AML-193 (cell line): ENCODE measurements at regions not wholly inside any gene's neighbourhood (a gene's known extent, or its start where the extent isn't known, plus 50 kb on each side); places are given as distances from the start of the nearest gene placed in this dataset.

Experiments used
- DNase-seq, 2 experiments: peaks; one replicate each; lab custom pipeline; 2025; lab: John Stamatoyannopoulos, UW

DNA sequence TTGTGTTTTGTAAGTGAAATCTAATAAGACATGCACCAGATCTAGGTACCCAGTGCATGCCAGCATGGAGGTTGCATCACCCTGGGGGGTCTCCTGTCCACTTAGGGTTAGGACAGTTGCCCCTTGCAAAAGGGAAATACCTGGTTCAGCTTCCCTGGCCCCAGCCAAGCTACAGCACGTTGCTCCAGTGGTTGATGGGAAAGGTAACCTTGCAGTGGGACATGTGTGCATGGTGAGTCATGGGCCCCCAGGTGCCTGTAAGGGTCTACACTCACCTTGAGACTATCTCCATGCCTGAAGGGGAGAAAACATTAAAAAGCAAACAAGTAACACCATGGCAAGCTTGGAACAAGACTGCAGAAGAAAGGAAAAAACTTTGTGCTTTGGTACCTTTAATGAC is 143.9 kb downstream of the LSM5 start:
- no peak for DNase-seq

DNA sequence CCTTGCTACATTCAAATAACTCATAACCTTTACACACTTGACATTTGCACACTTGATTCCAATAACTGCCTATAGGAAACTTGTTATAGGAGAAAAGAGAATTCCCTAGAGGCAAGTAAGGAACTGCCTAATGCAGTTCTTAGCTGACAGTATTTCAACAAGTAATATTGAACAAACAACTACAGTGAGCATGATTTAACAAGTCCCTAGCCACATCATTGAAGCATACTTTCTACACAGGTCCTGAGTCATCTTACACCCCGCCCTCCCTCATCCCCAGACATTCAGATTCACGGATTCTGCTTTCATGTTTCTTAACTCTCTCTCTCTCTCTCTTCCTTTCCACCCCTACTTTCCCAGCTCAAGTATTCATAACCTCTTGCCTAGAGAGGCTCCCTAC is 153.5 kb downstream of the LSM5 start:
- DNase-seq, result no peak

DNA sequence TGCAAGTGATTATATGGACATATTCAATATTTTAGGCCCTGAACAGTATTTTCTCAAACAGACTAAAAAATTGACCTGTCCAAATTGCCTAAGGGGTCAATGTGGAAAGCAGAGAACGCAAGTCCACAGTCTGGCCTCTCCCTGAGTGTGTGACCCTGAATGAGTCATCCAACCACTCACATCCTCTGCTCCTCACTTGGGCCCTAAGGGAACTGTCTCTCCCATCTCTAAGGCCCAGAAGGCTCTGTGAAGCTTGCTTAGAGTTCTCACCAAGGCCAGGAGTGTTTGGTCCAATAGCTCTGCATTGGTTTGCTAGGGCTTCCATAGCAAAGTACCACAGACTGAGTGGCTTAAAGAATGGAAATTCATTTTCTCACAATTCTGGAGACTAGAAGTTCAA is 155.1 kb downstream of the LSM5 start:
- no peak for DNase-seq

DNA sequence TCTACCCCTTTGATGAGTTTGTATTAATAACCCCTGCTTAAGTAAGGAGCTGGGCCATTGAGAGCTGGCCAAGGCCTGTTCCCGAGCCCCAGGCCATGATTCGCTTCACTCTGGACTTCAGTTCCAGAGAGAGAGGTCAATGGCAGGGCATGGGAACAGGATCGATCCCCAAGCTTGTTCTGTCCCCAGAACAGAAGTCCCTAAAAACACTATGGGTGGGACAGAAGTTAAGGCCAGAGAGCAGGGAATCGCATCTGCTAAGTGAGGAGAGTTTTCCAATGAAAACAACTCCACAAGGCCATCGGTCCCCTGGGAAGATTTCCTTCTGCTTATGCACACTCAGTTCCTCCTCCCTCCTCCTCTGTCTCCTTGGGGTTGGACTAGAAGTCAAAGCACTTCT is 159.6 kb downstream of the LSM5 start:
- DNase-seq, result no peak

DNA sequence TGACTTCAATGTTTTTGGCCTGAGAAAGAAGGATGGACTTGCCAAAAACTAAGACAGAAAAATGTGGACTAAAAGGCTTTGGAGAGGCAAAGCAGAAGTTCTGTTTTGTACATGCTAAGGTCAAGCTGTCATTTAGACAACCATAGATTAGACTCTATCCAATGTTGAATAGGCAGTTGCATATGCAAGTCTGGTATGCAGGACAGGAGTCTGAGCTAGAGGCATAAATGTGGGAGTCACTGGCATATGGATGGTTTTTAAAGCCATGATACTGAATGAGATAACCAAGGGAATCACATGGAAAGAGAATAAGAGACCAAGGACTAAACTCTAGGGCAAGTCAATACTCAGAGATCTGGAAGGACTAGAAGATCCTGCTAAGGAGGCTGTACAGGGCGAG is 164.1 kb downstream of the LSM5 start:
- DNase-seq, result no peak

DNA sequence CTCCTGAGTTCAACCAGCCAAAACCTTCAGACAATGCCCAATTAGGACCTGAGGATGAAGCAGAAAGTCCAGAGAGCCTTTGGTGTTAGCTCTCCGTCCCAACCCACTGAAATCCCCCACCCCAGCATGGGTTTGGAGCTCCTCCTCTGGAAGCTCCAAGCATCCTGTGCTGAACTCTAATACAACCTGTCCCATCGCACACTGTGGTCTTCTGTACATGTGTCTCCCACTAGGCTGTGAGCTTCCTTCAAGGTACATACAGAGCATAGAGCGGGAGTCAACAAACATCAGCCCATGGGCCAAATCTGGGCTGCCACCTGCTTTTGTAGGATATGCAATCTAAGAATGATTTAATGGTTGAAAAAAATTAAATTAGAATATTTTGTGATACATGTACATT is 166.5 kb downstream of the LSM5 start:
- no peak for DNase-seq

DNA sequence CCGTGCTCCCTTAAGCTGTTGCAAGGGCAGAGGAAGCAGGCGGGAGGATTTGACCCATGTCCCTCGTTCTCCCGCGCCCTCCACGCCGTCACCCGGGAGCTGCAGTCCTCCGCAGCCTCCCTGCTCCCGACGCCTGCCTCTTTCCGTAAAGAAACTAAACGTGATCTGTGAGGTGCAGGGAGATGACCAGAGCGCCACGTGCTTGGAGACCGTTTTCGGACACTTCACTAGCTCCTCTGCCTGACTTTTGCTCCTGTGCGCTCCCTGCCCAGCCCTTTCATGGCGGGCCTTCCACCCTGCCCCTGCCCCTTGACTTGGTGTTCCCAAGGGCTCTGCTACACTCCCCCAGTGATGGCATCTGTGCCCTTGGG is 171.2 kb downstream of the LSM5 start:
- DNase-seq, result no peak

DNA sequence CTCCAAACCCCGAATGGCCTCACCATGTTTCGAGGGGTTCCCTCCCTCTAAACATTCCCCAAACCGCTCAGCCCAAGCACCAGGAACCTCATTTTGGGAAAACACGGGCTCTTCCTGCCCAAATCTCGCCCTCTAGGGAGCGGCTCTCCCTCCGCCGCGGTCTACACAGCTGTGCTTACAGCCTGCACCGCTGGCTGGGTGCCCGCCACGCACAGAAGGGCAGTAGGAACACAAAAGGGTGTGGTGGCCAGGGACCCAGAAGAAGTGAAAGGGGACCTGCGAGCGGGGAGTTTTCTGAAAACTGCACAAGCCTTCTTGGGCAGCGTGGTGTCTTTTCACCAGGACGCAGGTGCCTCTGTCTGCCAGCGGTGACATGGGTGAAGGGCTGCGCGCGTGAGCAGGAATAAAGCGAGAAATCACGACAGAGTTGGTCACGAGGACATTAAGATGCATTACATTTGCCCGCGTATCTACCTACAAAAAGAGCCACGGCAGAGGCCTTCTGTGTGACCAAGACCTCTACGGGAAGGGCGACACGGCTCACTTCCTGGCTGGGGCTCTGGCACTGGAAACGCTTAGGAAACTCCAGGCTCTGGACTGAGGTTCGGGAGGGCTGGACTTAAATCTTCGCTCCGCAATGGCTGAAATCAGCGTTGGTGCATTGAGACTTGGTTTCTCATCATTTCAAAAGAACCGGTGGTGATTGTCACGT is 171.7 kb downstream of the LSM5 start:
- DNase-seq, result no peak

DNA sequence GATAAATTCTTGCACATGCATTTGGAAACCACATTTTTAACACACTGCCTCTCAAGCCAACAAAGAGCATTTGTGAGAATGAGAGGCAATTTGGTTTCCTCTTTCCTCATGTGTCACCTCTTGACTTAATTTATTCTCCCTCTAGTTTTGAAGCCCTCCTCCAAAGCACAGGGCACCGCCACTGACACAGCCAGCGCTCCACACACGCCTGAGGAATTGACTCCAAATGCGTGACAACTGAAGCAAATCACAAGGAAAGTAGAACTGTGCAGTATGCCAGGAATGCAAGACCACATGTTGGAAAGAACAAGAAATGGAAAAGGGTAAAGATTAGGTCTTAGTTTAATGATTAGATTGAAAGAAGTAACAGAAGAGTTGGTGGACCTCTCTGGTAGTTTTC is 173.3 kb downstream of the LSM5 start:
- DNase-seq, result no peak

DNA sequence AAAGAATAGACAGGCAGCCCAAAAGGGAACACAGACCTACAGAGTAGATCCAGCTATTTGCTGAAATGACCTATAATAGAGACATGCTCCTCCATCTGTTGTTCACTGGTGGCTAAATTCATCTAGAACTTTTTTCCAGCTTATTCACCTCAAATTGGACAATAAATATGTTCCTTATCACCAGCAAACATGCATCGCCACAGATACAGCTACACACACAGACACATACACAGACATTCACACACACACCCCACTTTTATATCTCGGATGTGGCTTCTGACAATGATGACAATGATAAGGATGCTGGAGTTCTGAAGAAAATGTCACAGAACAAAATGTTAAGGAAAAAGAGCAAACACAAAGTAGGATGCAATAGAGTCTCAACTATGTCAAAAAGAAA is 175.4 kb downstream of the LSM5 start:
- no peak for DNase-seq

DNA sequence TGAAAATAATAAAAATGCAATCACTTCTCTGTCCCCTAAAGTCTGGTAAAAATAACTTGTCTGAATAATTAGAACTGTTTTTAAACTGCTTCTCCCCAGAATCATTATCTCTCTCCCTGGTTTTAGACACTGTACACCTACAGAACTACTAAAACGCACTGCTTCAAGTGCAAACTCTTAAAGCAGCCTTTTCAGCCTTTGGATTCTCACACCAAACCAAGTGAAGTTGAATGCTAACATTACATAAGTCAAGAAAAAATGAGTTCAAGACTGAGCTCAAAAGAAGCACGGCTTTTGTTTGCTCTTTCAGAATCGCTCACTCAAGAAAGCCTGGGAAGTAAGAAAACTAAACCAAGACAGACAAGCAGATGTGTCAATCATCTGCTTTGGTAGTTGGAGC is 188.8 kb downstream of the LSM5 start:
- DNase-seq, result no peak

DNA sequence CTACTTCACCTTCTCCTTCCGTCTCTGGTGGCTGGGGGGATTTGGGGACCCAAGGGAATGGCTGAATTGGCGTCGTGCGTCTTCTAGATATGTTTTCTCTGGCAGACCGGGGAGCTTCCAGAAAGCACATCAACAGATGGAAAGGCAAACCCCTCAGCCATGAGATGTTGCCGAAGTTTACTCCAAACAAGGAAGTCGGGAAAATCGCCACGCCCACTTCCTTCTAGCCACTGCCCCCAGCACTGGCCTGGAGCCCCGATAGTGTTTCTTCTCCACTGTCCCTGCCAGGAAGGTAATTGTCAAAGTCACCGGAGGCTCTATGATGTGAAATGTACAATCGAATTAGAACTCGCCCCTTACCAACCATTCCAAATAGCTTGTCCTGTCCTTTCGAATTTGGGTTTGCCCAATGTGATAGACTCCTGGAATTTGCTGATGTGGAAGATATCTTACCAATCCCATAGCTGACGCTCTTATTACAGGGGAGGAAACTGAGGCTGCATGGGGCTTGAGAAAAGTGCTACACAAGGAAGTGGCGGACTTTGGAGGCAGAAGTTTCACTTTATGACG is 191.0 kb downstream of the LSM5 start:
- no peak for DNase-seq

DNA sequence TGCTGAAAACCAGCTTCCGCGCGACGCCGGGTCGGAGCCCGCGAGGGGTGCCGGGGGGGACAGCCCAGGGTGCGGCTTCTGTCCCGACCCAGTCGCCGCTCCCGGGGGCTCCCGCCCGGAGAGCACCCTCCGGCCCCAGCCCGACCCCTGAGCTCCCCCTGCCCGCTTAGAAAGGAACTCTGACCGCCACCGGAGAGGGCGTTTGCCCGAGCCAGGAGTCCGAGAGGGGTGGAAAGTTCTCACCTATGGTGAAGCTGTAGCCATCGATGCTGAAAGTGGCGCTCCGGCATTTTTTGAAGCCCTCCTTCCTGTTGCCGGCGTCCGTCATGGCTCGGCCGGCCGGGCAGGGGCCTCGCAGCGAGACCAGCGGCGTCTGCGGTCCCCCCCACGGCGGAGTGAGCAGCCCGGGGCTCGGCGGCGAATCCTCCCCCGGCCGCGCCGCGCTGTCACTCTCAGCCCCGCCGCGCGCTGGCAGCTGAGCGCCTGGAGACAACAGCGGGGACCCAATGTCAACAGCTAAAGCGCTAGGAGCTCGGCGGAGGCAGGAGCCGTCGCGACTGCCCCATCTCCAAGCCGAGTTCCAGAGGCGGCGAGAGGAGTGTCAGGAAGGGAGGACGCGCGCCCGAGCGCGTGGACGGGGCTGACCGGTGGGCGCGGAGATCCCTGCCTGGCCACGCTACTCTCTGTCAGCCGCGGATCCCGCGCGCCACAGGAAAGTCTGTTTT is 191.6 kb downstream of the LSM5 start:
- no peak for DNase-seq

DNA sequence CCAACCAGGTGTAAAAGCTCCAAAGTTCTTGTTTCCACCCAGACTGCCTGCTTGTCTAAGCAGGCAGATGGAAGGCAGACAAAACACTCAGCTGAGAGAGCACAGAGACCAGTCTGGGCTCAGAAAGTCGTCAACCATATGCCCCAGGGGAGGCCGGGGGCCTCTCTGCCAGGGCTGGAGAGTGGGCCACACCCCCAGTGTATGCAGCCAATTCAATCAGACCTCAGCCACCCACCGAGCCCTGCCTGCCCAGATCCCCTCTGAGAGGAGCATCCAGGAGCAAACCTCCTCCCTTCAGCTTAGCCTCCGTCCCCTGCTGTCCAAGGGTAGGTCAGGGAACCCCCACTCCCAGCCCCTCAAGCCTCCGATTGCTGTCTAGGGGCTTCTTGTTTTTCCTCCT is 196.3 kb downstream of the LSM5 start:
- no peak for DNase-seq

DNA sequence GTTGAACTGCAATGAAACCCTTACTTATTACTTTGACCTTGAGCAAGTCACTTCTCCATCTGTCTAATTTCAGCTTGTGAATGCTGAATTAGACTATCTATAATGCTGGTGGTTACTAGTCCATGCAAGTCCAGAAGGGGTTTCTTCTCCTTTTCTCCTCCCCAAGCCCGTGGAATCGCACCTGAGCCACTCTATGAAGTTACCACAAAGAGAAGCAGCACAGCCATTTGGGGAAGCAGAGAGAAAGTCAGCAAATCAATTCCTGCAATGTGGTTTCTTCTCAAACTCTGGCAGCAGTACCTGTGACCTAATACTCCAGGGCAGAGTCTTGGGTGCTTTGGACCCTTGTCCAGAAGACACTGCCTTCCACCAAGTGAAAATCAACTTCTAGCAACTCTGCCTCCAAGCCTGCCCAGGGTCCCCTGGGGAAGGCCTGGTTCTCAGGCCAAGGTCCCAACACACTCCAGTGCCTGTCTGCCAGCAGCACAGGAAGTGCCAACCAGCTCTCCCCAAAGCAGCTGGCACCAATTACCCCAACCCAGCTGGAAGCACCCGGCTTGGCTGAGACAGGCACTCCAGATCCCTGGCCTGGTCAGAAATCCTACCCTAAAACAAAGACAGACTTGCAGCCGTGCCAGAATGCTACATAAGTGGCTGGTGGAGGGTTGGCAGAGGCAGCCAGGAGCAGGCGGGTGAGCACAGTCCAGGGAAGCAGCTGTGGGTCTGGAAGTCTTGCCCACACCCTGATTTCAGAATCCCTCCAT is 200.3 kb downstream of the LSM5 start:
- DNase-seq, result no peak

DNA sequence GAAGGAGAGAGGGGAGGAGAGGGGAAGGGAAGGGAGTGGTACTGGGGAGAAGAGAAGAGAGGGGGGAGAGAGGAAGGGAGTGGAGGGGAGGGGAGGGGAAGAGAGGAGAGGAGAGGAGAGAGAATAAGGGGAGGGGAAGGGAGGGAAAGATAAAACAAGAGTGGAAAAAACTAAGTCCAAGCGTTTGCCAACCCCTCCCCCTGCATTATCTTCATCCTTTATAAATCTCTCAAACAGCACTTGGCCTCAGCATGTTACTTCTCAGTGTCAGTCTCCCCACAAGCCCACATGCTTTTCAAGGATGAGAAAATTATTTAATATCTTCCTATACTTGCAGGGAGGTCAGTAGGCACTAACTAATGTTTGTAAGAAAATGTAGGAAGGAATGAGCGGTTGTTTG is 204.5 kb downstream of the LSM5 start:
- no peak for DNase-seq

DNA sequence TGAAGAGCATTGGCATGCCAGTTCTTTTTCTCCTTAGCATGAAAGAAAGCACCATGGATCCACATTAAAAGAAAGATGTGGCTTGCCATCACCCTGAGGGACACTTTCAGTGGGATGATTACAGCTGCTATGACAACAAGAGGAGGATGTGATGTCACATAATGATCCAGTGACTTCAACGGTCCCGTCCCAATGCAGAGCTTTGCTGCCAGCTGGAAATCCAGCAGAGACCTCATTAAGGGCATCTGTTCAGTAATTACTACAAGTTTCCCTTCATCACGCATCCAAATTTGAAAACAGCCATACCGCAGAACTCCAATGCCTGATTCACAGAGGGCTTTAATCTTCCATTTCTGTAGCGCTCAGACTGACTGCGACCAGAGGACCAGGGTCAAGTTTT is 206.6 kb downstream of the LSM5 start:
- DNase-seq, result no peak

DNA sequence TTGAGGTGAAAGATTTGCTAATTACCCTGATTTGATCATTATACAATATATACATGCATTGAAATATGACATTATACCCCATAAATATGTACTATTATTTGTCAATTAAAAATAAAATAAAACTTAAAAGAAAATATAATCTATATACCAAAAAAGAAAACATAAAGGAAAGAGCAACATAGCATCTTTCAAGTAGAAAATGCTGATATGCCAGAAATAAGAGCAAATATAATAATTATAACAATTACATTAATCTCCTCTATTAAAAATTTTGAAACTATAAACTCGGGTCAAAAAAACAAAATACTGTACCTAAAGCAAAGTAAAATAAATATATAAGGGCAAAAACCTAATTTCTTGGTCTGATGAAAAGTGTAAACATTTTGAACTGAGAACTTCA is 209.3 kb upstream of the PDE1C start:
- no peak for DNase-seq

DNA sequence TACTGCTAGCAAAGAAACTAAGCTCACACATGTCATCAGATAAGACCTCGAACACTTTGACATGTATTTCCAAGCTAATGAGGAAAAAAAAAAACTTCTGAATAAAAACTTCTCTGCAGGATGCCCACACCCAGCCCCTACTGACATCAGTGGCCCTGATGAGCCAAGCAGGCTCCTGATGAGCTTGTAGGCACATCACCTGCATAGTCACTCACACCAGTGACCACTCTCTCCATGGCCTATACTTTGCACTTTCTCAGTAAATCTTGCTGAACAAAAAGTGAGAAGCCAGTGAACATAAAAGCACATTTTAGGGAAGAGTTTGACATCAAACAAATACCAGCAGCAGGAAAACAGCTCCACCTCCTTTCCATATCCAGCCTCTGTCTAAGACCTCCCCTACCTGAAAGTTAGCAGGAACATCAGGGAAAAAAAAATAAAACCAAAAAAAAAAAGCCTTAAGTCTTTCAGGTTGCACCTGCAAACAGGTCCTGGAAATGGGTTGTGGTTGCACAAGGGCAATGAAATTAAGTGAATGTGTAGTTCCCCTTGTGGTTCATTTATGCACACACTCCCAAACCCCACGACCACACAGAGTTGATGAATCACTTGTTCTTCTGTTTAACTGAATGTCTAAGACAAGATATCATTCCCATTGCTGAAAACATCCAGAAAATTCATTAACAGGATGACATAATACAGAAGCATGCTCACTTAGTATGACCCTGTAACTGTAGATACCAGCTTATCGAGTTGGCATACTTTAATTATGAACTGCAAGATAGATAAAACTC is 205.2 kb upstream of the PDE1C start:
- peak; percentile 57 to 58 for DNase-seq

DNA sequence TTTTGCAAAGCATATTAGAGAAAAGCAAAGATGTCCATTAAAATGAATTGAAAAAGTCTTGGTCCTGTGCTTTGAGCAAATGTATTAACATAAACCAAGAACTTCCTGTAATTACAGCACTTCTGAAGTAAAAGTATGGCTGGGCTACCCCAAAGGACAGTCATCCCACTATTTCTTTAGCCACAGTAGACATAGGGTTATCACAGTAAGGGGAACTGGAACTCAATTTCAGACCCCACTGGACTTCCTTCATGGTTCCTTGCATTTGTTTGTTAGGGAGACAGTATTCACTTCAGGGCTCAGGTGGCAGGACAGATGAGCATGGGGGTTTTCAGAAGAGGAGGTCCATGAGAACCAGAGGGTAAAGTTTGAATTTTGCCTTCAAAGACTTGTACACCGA is 203.1 kb upstream of the PDE1C start:
- DNase-seq, result no peak

DNA sequence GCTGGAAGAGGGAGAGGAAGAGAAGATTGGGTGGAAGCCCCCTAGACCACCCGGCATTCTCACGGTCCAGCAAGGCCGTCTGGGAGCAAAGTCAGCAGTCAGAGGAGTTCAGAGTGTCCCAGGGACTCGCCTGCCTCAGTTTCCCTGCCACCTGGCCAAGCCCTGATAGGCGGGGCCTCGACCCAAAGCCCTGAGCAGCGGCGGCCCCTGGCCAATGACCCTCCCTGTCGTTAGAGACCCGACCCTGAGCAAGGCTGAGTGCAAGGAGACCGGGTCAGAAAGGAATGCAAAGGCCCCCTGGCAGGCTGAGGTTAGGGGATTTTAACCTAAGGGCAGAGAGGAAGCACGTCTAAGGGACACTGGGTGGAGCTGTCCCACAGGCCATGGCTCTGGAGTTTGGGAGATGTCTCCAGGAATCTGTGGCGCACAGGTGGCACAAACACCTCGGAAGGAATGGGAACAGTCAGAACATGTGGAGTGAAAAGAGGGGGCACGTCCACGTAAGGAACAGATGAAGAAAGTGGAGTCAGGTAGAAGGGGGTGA is 196.8 kb upstream of the PDE1C start:
- DNase-seq, result no peak
